GM12872 (cell line): ENCODE measurements at regions not wholly inside any gene's neighbourhood (a gene's known extent, or its start where the extent isn't known, plus 50 kb on each side); places are given as distances from the start of the nearest gene placed in this dataset.

Experiments
- TF ChIP-seq, protein P1 (sequence below): IDR thresholded peaks from 3 replicates; pipeline ENCODE4 v1.5.1; 2011; ENCODE audit warnings: low read depth, mild to moderate bottlenecking, low read length, moderate library complexity; ENCODE audit not compliant: insufficient read depth

DNA sequence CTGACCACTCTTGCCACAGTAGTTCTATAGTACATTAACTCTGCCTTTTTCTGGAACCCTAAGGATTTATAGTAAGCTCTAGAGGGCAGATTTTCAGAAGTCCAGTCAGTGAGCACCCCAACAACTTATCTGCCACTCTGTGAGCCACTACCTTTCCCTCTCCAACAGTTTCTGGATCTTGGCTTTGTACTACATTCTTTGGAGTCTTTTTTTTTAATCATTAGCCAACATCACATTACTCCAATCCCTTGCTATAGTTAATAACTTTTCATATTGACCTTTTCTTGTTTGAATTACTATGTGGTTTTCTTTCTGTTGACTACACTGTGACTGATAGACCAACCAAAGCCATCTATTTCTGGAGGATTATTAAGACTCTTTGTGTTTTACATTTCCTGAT, 1596.7 kb upstream of the PRMT6 start:
- TF ChIP-seq, protein P1, sequence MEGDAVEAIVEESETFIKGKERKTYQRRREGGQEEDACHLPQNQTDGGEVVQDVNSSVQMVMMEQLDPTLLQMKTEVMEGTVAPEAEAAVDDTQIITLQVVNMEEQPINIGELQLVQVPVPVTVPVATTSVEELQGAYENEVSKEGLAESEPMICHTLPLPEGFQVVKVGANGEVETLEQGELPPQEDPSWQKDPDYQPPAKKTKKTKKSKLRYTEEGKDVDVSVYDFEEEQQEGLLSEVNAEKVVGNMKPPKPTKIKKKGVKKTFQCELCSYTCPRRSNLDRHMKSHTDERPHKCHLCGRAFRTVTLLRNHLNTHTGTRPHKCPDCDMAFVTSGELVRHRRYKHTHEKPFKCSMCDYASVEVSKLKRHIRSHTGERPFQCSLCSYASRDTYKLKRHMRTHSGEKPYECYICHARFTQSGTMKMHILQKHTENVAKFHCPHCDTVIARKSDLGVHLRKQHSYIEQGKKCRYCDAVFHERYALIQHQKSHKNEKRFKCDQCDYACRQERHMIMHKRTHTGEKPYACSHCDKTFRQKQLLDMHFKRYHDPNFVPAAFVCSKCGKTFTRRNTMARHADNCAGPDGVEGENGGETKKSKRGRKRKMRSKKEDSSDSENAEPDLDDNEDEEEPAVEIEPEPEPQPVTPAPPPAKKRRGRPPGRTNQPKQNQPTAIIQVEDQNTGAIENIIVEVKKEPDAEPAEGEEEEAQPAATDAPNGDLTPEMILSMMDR, result no peak

DNA sequence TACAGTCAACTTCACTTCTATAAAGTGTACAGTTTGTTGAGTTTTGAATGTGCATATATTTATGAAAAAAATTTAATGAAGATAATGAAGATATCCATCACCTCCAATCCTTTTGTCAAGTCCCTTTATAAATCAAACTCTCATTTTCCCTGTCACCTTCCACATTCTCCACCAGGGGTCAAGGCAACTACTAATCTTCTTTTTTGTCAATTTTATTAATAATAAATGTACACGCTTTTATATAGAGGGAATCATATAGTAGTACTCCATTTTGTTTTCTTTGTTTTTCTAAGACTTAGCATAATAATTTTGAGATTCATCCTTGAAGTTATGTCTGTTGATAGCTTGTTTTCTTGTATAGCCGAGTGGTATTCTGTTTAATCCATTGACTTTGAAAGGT, 1594.2 kb upstream of the PRMT6 start:
- TF ChIP-seq, protein P1, result no peak

DNA sequence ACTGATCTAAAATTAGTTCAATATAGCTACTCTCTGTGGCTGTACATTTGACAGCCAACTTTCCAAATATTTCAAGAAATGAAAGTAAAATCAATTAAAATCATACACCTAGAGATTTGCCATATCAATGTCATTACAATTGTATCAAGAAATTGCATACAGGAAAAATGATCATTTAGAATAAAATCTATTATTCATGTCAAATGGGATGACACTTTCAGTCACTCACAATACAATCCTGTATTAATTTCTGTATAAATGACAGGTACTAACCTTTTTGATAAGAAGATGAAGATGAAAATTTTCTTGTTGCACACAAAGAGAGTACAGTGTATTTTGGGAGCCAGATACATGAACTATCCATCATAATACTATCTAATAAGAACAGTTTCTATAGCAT, 1588.9 kb upstream of the PRMT6 start:
- TF ChIP-seq, protein P1, result no peak

DNA sequence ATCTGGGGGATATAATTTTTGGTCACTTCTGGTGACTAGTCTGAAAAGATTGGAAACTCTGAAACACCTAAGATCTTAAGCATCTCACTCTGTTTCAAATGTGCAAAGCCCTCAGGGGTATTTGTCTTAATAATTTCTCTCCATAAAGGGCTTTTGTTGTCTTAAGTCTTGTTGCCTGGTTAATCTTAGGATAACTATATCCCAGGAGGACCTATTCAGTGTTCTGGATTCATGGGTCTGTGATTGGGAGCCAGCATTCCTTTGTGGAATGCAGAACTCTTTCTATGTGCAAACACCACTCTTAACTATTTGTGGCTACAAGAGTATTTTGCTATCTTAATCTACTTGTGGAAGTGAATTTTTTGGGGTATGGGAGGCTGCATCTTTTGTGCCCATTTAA, 1573.0 kb upstream of the PRMT6 start:
- TF ChIP-seq, protein P1, result no peak

DNA sequence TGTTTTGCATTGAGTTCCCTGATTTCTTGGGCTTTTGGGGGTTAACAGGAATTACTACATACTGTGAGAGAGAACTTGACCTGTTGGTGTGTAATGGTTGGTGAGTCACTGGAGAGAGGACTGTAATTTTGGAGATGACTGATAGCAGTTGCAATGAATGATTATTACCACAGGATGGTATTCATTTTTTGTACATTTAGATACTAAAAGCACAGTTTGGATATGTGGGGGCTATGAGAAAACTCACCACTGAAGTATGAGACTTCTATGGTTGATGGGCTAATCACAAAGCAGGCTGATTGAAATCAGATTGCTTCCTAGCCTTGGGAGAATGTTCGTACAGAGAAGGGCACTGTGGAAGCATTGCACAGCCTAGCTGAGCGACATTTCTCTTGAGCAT, 1571.3 kb upstream of the PRMT6 start:
- TF ChIP-seq, protein P1, result no peak

DNA sequence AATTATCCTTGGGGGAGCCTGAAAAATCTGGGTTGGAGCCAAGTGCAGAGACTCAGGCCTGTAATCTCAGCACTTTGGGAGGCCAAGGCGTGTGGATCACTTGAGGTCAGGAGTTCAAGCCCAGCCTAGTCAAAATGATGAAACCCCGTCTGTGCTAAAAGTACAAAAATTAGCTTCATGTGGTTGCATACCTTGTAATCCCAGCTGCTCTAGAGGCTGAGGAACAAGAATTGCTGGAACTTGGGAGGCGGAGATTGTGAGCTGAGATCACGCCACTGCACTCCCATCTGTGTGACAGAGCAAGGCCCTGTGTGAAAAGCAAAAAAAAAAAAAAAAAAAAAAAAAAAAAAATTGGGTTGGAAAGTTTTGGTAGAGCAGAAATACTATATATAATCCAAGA, 1563.6 kb upstream of the PRMT6 start:
- TF ChIP-seq, protein P1, result no peak

DNA sequence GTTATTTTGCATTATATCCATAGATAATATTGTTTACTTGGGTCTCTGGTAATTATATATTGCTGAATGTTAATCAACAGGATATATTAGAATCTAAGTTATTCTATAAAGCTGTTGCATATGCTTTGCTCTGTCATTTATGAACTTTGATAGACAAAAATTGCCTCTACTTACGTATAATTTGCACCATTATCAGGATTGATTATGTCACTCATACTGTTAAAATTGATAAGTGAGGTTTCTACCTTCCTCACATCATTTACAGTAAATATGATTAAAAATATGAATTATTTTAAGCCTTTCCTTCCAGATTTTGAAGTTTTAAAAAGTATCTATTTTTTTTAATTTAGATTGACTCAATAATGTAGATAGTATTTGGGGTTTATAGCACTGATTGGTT, 1540.4 kb upstream of the PRMT6 start:
- TF ChIP-seq, protein P1, result no peak

DNA sequence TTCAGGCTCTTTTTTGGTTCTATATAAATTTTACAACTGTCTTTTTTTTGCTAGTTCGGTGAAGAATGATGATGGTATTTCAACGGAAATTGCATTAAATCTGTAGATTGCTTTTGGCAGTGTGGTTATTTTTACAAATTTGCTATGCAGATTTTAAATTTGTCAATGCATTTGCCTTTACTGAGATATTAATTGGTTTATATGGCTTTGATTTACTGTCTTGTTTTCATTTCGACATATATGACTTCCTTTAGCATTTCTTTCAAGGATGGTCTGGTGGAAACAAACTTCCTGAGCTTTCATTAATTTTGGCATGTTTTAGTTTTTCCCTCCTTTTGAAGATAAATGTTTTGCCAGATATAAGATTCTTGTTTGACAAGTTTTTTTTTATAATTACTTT, 1522.5 kb upstream of the PRMT6 start:
- TF ChIP-seq, protein P1, result no peak
